ENCODE measurements at regions not wholly inside any gene's neighbourhood (a gene's known extent, or its start where the extent isn't known, plus 50 kb on each side); places are given as distances from the start of the nearest gene placed in this dataset.

DNA sequence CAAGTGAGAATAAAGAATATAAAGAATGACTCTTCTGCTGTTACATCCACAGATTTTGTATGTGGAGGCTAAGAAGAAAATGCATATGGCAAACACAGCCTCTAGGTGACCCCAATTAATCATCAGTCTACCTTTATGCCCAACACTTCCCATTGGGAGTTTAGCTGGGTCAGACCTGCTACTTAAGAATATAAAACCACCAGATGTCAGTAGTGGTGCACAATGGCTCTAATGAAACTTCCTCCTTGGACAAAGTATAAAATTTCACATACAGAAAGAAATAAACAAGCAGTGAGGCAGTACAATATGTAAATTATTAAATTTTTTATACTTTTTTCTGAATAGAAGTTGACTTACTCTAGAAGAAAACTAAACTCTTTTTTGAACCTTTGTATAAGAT, 539.9 kb downstream of the BRINP1 start:
- Histone ChIP-seq H3K4me2 (ENCODE audit: control insufficient read depth, insufficient read depth) (no peak overlapping the region), H3K4me1 (ENCODE audit: control insufficient read depth, insufficient read depth, low read length) (no peaks in the 10 kb centered on the region), H3K9ac (ENCODE audit: control insufficient read depth, insufficient read depth, low read length) (no peak overlapping the region), H2AFZ (ENCODE audit: control insufficient read depth, low read depth, low read length) (no peak overlapping the region), H3K79me2 (ENCODE audit: control insufficient read depth, insufficient read depth, low read length) (no peaks in the 10 kb centered on the region), H3K9me3 (replicated peaks; ENCODE audit: control insufficient read depth, insufficient read depth, low read length) (no peaks in the 10 kb centered on the region), H3K4me3 (no peak overlapping the region), H3K36me3 (ENCODE audit: control insufficient read depth in 2 of 2, insufficient read depth in 2 of 2, low read length in 1 of 2) (no peaks in the 10 kb centered on the region), H3K27ac (ENCODE audit: control insufficient read depth, insufficient read depth) (no peak overlapping the region), H3K27me3 (replicated peaks in 1 of 2; ENCODE audit: control insufficient read depth in 2 of 2, insufficient read depth in 2 of 2, low read length in 1 of 2) (no peaks in the 10 kb centered on the region), H4K20me1 (ENCODE audit: control insufficient read depth, insufficient read depth) (no peaks in the 10 kb centered on the region)
- no peak for TF ChIP-seq STAT1 (conservative IDR thresholded peaks at IDR 0.05)
- TF ChIP-seq CREB1 (IDR thresholded peaks at IDR 0.05; ENCODE audit: low read depth) = no peak
- TF ChIP-seq, protein P1, sequence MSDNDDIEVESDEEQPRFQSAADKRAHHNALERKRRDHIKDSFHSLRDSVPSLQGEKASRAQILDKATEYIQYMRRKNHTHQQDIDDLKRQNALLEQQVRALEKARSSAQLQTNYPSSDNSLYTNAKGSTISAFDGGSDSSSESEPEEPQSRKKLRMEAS (IDR thresholded peaks at IDR 0.05; ENCODE audit: low read depth, low read length) = no peak
- TF ChIP-seq HDAC6 (IDR thresholded peaks at IDR 0.05; ENCODE audit: unreplicated experiment) = no peak
- TF ChIP-seq RELA (IDR thresholded peaks at IDR 0.05; ENCODE audit: borderline replicate concordance, partially characterized antibody) = no peak
- no peak for TF ChIP-seq NFXL1 (IDR thresholded peaks at IDR 0.05; ENCODE audit: borderline replicate concordance)
- TF ChIP-seq, protein P2, sequence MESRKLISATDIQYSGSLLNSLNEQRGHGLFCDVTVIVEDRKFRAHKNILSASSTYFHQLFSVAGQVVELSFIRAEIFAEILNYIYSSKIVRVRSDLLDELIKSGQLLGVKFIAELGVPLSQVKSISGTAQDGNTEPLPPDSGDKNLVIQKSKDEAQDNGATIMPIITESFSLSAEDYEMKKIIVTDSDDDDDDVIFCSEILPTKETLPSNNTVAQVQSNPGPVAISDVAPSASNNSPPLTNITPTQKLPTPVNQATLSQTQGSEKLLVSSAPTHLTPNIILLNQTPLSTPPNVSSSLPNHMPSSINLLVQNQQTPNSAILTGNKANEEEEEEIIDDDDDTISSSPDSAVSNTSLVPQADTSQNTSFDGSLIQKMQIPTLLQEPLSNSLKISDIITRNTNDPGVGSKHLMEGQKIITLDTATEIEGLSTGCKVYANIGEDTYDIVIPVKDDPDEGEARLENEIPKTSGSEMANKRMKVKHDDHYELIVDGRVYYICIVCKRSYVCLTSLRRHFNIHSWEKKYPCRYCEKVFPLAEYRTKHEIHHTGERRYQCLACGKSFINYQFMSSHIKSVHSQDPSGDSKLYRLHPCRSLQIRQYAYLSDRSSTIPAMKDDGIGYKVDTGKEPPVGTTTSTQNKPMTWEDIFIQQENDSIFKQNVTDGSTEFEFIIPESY (IDR thresholded peaks at IDR 0.05) = no peak
- no peak for TF ChIP-seq CEBPB (IDR thresholded peaks at IDR 0.05; ENCODE audit: borderline replicate concordance in 1 of 2, low read depth in 2 of 2, low read length in 2 of 2)
- no peak for TF ChIP-seq KDM1A (IDR thresholded peaks at IDR 0.05; ENCODE audit: borderline replicate concordance)
- TF ChIP-seq, protein P3, sequence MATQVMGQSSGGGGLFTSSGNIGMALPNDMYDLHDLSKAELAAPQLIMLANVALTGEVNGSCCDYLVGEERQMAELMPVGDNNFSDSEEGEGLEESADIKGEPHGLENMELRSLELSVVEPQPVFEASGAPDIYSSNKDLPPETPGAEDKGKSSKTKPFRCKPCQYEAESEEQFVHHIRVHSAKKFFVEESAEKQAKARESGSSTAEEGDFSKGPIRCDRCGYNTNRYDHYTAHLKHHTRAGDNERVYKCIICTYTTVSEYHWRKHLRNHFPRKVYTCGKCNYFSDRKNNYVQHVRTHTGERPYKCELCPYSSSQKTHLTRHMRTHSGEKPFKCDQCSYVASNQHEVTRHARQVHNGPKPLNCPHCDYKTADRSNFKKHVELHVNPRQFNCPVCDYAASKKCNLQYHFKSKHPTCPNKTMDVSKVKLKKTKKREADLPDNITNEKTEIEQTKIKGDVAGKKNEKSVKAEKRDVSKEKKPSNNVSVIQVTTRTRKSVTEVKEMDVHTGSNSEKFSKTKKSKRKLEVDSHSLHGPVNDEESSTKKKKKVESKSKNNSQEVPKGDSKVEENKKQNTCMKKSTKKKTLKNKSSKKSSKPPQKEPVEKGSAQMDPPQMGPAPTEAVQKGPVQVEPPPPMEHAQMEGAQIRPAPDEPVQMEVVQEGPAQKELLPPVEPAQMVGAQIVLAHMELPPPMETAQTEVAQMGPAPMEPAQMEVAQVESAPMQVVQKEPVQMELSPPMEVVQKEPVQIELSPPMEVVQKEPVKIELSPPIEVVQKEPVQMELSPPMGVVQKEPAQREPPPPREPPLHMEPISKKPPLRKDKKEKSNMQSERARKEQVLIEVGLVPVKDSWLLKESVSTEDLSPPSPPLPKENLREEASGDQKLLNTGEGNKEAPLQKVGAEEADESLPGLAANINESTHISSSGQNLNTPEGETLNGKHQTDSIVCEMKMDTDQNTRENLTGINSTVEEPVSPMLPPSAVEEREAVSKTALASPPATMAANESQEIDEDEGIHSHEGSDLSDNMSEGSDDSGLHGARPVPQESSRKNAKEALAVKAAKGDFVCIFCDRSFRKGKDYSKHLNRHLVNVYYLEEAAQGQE (IDR thresholded peaks at IDR 0.05; ENCODE audit: low read depth, low read length) = no peak
- no peak for TF ChIP-seq TARDBP (IDR thresholded peaks at IDR 0.05; ENCODE audit: borderline replicate concordance)
- no peak for TF ChIP-seq HDGF (IDR thresholded peaks at IDR 0.05)
- no peak for TF ChIP-seq RFX5 (IDR thresholded peaks at IDR 0.05; ENCODE audit: low read depth, low read length)
- ChIA-PET POLR2A (no interaction called here), RAD21 (ENCODE audit: unreplicated experiment) (no interaction called here), CTCF (no interaction called here), SMC1A (ENCODE audit: uncharacterized antibody, unreplicated experiment) (no interaction called here)
- FAIRE-seq (no peak), DNase-seq (ENCODE audit: low read depth, low spot score) (no peak), ATAC-seq (no peak)
- intact Hi-C loops (cut with micrococcal nuclease; ENCODE audit: unreplicated experiment) = loop anchor here (10.0 kb wide), 1 partner anchor 455 kb away; no protein-coding TSS in a partner anchor
- BruUV-seq (replicated peaks) = no TSS peak
- in situ Hi-C loops (cut with MboI) = no loop called here

All from GM12878 (cell line).